DMS53 treated with DMSO at 0.1 percent for 48 hours (cell line): ENCODE measurements at regions not wholly inside any gene's neighbourhood (a gene's known extent, or its start where the extent isn't known, plus 50 kb on each side); places are given as distances from the start of the nearest gene placed in this dataset.

ENCODE experiments used
- DNase-seq: peaks from one replicate; lab custom pipeline; 2025; ENCODE audit not compliant: unreplicated experiment; lab: John Stamatoyannopoulos, UW

- DNase-seq = no peak
Observed at GRCh38 chr17:53996890-53997289, 174.2 kb downstream of the KIF2B start.

- DNase-seq = no peak
Observed at GRCh38 chr17:54007855-54008254, 185.1 kb downstream of the KIF2B start.

GRCh38 chr17:54009502-54009901, 186.8 kb downstream of the KIF2B start:
- DNase-seq = no peak

DNA sequence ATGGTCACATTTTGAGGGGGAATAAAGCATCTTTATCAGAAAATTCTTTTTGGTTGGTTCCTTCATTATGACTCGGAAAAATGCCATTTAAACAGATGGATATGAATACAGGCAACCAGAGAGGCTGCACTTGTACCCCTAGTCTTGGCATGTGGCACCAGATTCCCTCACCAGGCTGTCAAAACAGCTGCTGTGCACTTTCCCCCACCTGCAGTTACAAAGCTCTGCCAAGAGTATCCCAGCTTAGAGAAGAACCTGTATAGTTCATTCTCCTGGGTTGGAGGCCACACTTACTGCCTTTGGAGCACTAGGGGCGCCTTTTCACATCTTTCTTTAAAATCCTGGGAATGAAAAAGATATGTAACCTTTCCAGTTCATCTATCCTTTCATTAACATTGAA, 190.3 kb downstream of the KIF2B start:
- DNase-seq = no peak

- DNase-seq = no peak
Observed at GRCh38 chr17:54015734-54016133, 193.0 kb downstream of the KIF2B start.

DNA sequence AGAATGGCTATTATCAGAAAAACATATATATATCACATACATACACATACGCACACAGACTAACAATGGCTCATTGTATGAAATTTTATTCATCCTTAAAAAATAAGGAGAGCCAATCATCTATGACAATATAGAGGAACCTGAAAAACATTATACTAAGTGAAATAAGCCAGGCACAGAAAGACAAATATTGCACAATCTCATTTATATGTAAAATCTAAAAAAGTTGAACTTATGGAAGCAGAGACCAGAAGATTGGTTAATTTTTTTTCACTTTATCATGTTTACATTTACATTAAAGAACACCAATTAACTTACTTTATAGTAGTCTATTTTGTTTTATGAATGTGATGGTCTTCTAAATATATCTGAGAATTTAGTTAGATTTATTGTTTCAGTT, 198.7 kb downstream of the KIF2B start:
- DNase-seq = no peak

GRCh38 chr17:54028986-54029580, 206.4 kb downstream of the KIF2B start:
- no peak for DNase-seq

DNA sequence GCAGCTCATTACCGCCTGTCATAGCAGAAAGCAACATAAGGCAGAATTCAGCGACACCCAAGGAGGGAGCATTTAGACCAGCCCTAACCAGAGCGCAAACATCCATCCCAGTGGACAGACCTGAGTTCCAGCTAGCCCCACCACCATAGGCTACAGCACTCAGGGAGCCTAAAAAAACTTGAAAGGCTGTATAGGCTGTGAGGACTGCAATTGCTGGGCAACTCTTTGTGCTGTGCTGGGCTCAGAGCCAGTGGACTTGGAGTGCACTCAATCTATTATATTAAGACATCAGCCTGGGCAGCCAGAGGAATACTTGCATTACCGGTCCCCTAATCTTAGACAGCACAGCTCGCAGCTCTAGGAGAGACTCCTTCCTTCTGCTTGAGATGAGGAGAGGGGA, 207.3 kb downstream of the KIF2B start:
- DNase-seq = no peak

- DNase-seq = no peak
Observed at GRCh38 chr17:54046570-54046969, 223.8 kb downstream of the KIF2B start.

DNA sequence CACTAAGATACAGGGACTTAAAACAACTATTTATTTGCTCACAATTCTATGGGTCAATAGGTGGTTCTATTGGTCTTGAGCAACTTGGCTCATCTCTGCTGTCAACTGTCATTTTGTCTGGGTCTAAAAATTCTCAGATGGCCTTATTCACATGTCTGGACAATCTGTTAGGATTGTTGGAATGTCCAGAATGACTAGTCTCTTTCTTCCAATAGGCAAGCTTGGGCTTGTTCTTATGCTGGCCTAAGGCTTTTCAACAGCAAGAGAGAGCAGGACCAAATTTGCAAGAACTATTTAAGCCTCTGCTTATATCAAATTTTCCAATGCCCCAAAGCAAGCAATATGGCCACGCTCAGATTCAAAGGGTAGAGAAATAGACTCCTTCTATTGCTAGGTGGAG, 240.9 kb downstream of the KIF2B start:
- DNase-seq = no peak

- no peak for DNase-seq
Observed at GRCh38 chr17:54085020-54085419, 262.3 kb downstream of the KIF2B start.

DNA sequence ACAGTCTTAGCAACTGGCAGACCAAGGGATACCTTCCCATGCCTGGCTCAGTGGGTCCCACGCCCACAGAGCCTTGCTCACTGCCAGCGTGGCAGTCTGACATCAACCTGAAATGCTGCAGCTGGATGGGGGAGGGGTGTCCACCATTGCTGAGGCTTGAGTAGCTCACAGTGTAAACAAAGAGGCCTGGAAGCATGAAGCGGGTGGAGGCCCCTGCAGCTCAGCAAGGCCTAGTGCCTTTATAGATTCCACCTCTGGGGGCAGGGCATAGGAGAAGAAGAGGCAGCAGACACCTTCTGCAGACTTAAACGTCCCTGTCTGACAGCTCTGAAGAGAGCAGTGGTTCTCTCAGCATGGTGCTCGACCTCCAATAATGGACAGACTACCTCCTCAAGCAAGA, 263.2 kb downstream of the KIF2B start:
- peak; percentile 37 for DNase-seq

- no peak for DNase-seq
Observed at GRCh38 chr17:54096216-54096615, 273.5 kb downstream of the KIF2B start.

- no peak for DNase-seq
Observed at GRCh38 chr17:54099221-54099620, 276.5 kb downstream of the KIF2B start.

DNA sequence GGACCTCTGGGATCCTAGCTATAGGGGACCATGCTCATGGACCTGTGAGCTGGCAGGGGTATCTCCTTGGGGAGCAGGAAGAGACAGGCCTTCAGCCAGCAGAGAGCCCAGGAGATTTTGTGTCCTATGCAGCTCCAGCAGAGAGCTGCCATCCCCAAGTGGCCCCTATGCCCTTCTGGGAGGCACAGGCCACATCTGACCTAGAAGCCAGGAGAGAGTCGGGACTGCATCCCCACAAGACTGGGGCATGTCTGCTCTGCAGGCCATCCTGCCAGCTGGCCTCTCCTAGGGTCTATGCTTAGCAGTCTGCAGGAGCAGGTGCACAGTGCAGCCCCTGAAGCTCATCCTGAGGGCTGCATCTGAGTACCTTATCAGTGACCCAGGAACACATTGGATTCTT, 279.5 kb downstream of the KIF2B start:
- DNase-seq = no peak

GRCh38 chr17:54111576-54111975, 288.8 kb downstream of the KIF2B start:
- no peak for DNase-seq

DNA sequence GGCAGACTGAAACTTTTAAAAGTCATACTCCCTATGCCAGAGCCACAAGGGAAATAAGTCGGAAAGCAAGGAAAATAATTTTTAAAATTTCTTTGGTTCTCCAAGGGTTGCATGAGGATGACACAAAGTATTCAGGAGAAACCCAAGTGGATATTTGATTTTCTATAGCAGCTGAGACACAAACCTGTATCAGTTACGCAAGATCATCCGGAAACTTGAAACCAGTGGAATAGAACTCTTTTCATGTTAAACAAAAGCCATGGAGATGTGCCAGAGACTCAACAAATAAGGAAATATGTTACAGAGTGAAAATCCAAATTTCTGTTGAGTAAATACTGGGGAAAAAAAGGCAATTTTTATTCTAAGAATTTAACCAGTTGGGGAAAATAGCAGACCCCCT, 294.7 kb downstream of the KIF2B start:
- DNase-seq = no peak

DNA sequence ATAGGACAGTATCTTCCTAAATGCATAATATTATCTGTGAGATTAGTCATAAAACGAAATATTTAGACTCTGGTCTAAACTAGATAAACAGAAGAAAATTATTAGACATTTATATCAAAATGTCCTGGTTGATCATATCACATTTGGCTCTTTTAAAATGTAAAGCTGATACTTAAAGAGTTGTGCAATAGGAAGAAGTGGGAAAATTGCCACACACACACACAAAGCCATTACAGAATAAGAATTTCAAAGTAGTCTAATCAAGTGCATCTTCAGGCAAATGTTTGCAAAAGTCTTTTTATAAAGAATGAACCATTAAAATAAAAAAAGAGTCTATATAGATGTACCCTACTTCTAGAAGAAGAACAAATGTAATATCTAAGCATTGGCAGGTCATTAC, 301.7 kb downstream of the KIF2B start:
- DNase-seq = no peak

DNA sequence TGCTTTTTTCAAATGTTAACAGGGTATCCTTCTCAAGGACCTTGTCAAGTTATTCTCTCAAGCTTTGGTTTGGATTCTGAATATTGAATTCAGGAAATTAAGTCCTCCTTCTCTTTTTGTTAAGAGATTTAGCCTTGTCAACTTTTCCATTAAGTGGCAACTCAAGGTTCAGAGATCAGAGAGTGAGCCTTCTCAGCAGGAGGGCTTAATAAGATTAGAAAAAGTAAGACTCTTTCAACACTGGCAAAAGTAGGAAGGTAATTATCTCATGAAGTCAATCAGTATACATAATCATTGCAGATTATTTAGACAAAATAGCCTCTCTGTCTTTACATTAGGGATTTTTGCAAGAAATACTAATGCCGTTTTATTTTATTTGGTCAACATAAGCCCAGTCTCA, 330.7 kb downstream of the KIF2B start:
- no peak for DNase-seq

DNA sequence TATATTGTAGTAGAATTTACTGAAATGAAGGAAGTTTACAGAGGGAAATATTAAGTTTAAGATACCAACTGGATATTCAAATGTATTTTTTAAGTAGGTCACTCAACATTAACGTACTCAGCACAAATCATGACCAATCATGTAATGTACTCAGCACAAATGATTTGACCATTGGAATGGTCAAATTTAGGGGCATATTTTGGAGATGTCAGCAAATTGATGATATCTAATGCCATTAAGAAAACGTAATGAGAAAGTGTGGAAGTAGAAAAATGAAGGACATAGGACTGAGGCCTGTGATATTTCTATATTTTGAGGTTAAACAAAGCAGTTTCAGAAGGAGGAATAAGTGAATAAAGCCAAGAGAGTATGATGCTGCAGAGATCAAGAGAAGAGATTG, 334.8 kb downstream of the KIF2B start:
- no peak for DNase-seq

GRCh38 chr17:54172096-54172984, 349.6 kb downstream of the KIF2B start:
- DNase-seq = peak; percentile 2

GRCh38 chr17:54172985-54173316, 350.2 kb downstream of the KIF2B start:
- no peak for DNase-seq
